AG10803 (cell line): ENCODE measurements at regions not wholly inside any gene's neighbourhood (a gene's known extent, or its start where the extent isn't known, plus 50 kb on each side); places are given as distances from the start of the nearest gene placed in this dataset.

Experiments
- DNase-seq: peaks from one replicate; pipeline ENCODE4 v3.0.0; 2010; ENCODE audit warnings: low read depth
- H3K4me3 ChIP-seq: 2 replicates; pipeline ENCODE4 v1.5.1; 2011; ENCODE audit warnings: mild to moderate bottlenecking, low read length, control low read depth
- CTCF ChIP-seq: conservative IDR thresholded peaks from 2 replicates; pipeline ENCODE4 v1.5.1; 2011; ENCODE audit warnings: mild to moderate bottlenecking, low read length, control low read depth, inconsistent platforms

- no peak for DNase-seq
- no peak overlapping the region for H3K4me3 ChIP-seq
- no peak for TF ChIP-seq CTCF
These were observed 57.3 kb upstream of the ASAP2 start for GRCh38 chr2:9149388-9149660.

- TF ChIP-seq CTCF, result no peak
- no peak for DNase-seq
- H3K4me3 ChIP-seq, result no peak overlapping the region
These were observed 60.0 kb upstream of the ASAP2 start for GRCh38 chr2:9146646-9147045.

GRCh38 chr2:9145752-9146430 lies 60.7 kb upstream of the ASAP2 start:
- H3K4me3 ChIP-seq, result no peak overlapping the region
- no peak for DNase-seq
- TF ChIP-seq CTCF, result no peak

- peak; percentile 86 for DNase-seq
- no peak for TF ChIP-seq CTCF
- H3K4me3 ChIP-seq, result no peak overlapping the region
These were observed 61.4 kb upstream of the ASAP2 start for GRCh38 chr2:9145109-9145751.

- TF ChIP-seq CTCF, result no peak
- no peak overlapping the region for H3K4me3 ChIP-seq
- peak; percentile 48 for DNase-seq
These were observed 62.0 kb upstream of the ASAP2 start for GRCh38 chr2:9144617-9145016.

- H3K4me3 ChIP-seq, result no peak overlapping the region
- no peak for DNase-seq
- no peak for TF ChIP-seq CTCF
These were observed 62.6 kb upstream of the ASAP2 start for GRCh38 chr2:9144046-9144445.

- no peak for TF ChIP-seq CTCF
- peak overlapping the region; percentile 40 for H3K4me3 ChIP-seq
- DNase-seq, result no peak
These were observed 63.3 kb upstream of the ASAP2 start for GRCh38 chr2:9143264-9143815.
